HG03439 (cell line): ENCODE measurements at regions not wholly inside any gene's neighbourhood (a gene's known extent, or its start where the extent isn't known, plus 50 kb on each side); places are given as distances from the start of the nearest gene placed in this dataset.
"Not testable (repeated sequence)": the region's sequence is repeated elsewhere in the genome, so short reads cannot be mapped to it uniquely, and the experiment has no call there.

Experiments
- ATAC-seq: cut with Tn5 transposase; IDR thresholded peaks from one replicate; pipeline ENCODE4 v1.9.1; 2021; ENCODE audit warnings: mild to moderate bottlenecking, moderate library complexity; ENCODE audit not compliant: unreplicated experiment

GRCh38 chr3:75312469-75312868 lies 351.7 kb upstream of the FRG2C start:
- not testable (repeated sequence) for ATAC-seq

GRCh38 chr3:75319776-75320175 lies 344.4 kb upstream of the FRG2C start:
- not testable (repeated sequence) for ATAC-seq

GRCh38 chr3:75320369-75320768 lies 343.8 kb upstream of the FRG2C start:
- ATAC-seq = no peak

GRCh38 chr3:75321060-75321459 lies 343.1 kb upstream of the FRG2C start:
- ATAC-seq = no peak

- not testable (repeated sequence) for ATAC-seq
Measured at GRCh38 chr3:75323936-75324335, 340.2 kb upstream of the FRG2C start.

GRCh38 chr3:75325716-75326115 lies 338.4 kb upstream of the FRG2C start:
- no peak for ATAC-seq

- ATAC-seq = no peak
Measured at GRCh38 chr3:75327453-75327852, 336.7 kb upstream of the FRG2C start.

GRCh38 chr3:75329476-75330097 lies 334.5 kb upstream of the FRG2C start:
- ATAC-seq = no peak

- ATAC-seq = not testable (repeated sequence)
Measured at GRCh38 chr3:75330446-75330845, 333.7 kb upstream of the FRG2C start.

GRCh38 chr3:75332090-75332489 lies 332.0 kb upstream of the FRG2C start:
- ATAC-seq = not testable (repeated sequence)

- no peak for ATAC-seq
Measured at GRCh38 chr3:75332794-75333193, 331.3 kb upstream of the FRG2C start.

GRCh38 chr3:75334299-75334698 lies 329.8 kb upstream of the FRG2C start:
- no peak for ATAC-seq

- ATAC-seq = no peak
Measured at GRCh38 chr3:75337226-75337900, 326.8 kb upstream of the FRG2C start.

- no peak for ATAC-seq
Measured at GRCh38 chr3:75338342-75338741, 325.8 kb upstream of the FRG2C start.

GRCh38 chr3:75341324-75342067 lies 322.6 kb upstream of the FRG2C start:
- ATAC-seq = no peak

GRCh38 chr3:75342425-75342824 lies 321.7 kb upstream of the FRG2C start:
- no peak for ATAC-seq

GRCh38 chr3:75350536-75350935 lies 313.6 kb upstream of the FRG2C start:
- not testable (repeated sequence) for ATAC-seq

GRCh38 chr3:75362086-75362784 lies 301.9 kb upstream of the FRG2C start:
- ATAC-seq = not testable (repeated sequence)

GRCh38 chr3:75372964-75373363 lies 291.2 kb upstream of the FRG2C start:
- not testable (repeated sequence) for ATAC-seq

GRCh38 chr3:75379840-75380239 lies 284.3 kb upstream of the FRG2C start:
- ATAC-seq = not testable (repeated sequence)

GRCh38 chr3:75380276-75380771 lies 283.8 kb upstream of the FRG2C start:
- no peak for ATAC-seq
